ENCODE measurements at regions not wholly inside any gene's neighbourhood (a gene's known extent, or its start where the extent isn't known, plus 50 kb on each side); places are given as distances from the start of the nearest gene placed in this dataset.

GRCh38 chr1:184890539-184890973 lies 83.8 kb downstream of the NIBAN1 start:
- TF ChIP-seq, protein P1, sequence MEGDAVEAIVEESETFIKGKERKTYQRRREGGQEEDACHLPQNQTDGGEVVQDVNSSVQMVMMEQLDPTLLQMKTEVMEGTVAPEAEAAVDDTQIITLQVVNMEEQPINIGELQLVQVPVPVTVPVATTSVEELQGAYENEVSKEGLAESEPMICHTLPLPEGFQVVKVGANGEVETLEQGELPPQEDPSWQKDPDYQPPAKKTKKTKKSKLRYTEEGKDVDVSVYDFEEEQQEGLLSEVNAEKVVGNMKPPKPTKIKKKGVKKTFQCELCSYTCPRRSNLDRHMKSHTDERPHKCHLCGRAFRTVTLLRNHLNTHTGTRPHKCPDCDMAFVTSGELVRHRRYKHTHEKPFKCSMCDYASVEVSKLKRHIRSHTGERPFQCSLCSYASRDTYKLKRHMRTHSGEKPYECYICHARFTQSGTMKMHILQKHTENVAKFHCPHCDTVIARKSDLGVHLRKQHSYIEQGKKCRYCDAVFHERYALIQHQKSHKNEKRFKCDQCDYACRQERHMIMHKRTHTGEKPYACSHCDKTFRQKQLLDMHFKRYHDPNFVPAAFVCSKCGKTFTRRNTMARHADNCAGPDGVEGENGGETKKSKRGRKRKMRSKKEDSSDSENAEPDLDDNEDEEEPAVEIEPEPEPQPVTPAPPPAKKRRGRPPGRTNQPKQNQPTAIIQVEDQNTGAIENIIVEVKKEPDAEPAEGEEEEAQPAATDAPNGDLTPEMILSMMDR (tag by site-specific recombination; IDR thresholded peaks at IDR 0.05): no peak
- TF ChIP-seq, protein P2, sequence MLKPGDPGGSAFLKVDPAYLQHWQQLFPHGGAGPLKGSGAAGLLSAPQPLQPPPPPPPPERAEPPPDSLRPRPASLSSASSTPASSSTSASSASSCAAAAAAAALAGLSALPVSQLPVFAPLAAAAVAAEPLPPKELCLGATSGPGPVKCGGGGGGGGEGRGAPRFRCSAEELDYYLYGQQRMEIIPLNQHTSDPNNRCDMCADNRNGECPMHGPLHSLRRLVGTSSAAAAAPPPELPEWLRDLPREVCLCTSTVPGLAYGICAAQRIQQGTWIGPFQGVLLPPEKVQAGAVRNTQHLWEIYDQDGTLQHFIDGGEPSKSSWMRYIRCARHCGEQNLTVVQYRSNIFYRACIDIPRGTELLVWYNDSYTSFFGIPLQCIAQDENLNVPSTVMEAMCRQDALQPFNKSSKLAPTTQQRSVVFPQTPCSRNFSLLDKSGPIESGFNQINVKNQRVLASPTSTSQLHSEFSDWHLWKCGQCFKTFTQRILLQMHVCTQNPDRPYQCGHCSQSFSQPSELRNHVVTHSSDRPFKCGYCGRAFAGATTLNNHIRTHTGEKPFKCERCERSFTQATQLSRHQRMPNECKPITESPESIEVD (tag by site-specific recombination; IDR thresholded peaks at IDR 0.05): no peak
- TF ChIP-seq ZNF146 (tag by site-specific recombination; IDR thresholded peaks at IDR 0.05): no peak
- no peak for TF ChIP-seq ZNF292 (tag by site-specific recombination; IDR thresholded peaks at IDR 0.05; ENCODE audit: borderline replicate concordance, low read depth)
- no peak for TF ChIP-seq ZNF335 (tag by site-specific recombination; conservative IDR thresholded peaks at IDR 0.05)
- no peak for TF ChIP-seq HOXA7 (CRISPR knock-in tag; IDR thresholded peaks at IDR 0.05; ENCODE audit: borderline replicate concordance)
- TF ChIP-seq ZBTB1 (tag by site-specific recombination; IDR thresholded peaks at IDR 0.05): no peak
- TF ChIP-seq ZNF112 (tag by site-specific recombination; IDR thresholded peaks at IDR 0.05): no peak
- TF ChIP-seq, protein P3, sequence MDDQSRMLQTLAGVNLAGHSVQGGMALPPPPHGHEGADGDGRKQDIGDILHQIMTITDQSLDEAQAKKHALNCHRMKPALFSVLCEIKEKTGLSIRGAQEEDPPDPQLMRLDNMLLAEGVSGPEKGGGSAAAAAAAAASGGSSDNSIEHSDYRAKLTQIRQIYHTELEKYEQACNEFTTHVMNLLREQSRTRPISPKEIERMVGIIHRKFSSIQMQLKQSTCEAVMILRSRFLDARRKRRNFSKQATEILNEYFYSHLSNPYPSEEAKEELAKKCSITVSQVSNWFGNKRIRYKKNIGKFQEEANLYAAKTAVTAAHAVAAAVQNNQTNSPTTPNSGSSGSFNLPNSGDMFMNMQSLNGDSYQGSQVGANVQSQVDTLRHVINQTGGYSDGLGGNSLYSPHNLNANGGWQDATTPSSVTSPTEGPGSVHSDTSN (CRISPR knock-in tag; IDR thresholded peaks at IDR 0.05): no peak
- TF ChIP-seq ZNF114 (tag by site-specific recombination; IDR thresholded peaks at IDR 0.05): no peak
